Esophagus muscularis mucosa (tissue), 4 donors: ENCODE measurements at regions not wholly inside any gene's neighbourhood (a gene's known extent, or its start where the extent isn't known, plus 50 kb on each side); places are given as distances from the start of the nearest gene placed in this dataset.

ENCODE experiments used
- DNase-seq: peaks from one replicate; pipeline ENCODE4 v3.0.0-alpha.2; 2017; ENCODE audit errors: extremely low spot score
- H3K27ac ChIP-seq, 4 donors: fragments of 200-600 bp; sonication (generic); replicated peaks in 1 of 4; 1 replicate in 3 of 4; 2 replicates in 1 of 4; pipeline ENCODE4 v1.5.1; 2016 to 2019; ENCODE audit warnings: mild to moderate bottlenecking in 1 of 4
- H3K27me3 ChIP-seq, 4 donors: fragments of 200-600 bp; sonication (generic); one replicate each; pipeline versions ENCODE4 v1.5.1 to v1.6.0; 2016 to 2019
- H3K36me3 ChIP-seq, 4 donors: fragments of 200-600 bp; sonication (generic); one replicate each; pipeline ENCODE4 v1.5.1; 2016 to 2019
- H3K4me1 ChIP-seq, 4 donors: fragments of 200-600 bp; sonication (generic); one replicate each; pipeline ENCODE4 v1.5.1; 2016 to 2019
- H3K4me3 ChIP-seq, 4 donors: fragments of 200-600 bp; sonication (generic); 1 replicate in 2 of 4; 2 replicates in 2 of 4; pipeline ENCODE4 v1.5.1; 2016 to 2019; ENCODE audit warnings: mild to moderate bottlenecking in 4 of 4, moderate library complexity in 1 of 4
- H3K9me3 ChIP-seq, 4 donors: fragments of 200-600 bp; sonication (generic); 1 replicate in 3 of 4; 2 replicates in 1 of 4; pipeline ENCODE4 v1.5.1; 2016 to 2019
- CTCF ChIP-seq, 3 experiments: fragments of 200-600 bp in 2 of 3; fragments of 450-650 bp in 1 of 3; sonication (generic) in 2 of 3; IDR thresholded peaks; one replicate each; pipeline ENCODE4 v1.5.1; 2017 to 2019; ENCODE audit warnings: antibody characterized with exemption in 3 of 3, mild to moderate bottlenecking in 2 of 3, moderate library complexity in 1 of 3
- EP300 ChIP-seq: sonication (generic); formaldehyde crosslinking; IDR thresholded peaks from one replicate; pipeline ENCODE4 v1.6.1; 2017; ENCODE audit warnings: antibody characterized with exemption
- POLR2A ChIP-seq: fragments of 450-650 bp; IDR thresholded peaks from one replicate; pipeline ENCODE4 v1.6.1; 2017; ENCODE audit warnings: antibody characterized with exemption, moderate library complexity, mild to moderate bottlenecking, low read depth
- POLR2AphosphoS5 ChIP-seq, 2 donors: sonication (generic); formaldehyde crosslinking; IDR thresholded peaks; one replicate each; pipeline ENCODE4 v1.6.1; 2017; ENCODE audit warnings: antibody characterized with exemption in 2 of 2
- WGBS: methylation state at CpG from one replicate; pipeline ENCODE4 v1.1.5; 2018; 5-methylcytosine and 5-hydroxymethylcytosine counted together
- intact Hi-C: fragments of 100-400 bp; cut with DNase I; formaldehyde crosslinking; loops from one replicate; pipeline ENCODE4 v1.15.1; 2023

- Histone ChIP-seq H3K4me3 (no peak overlapping the region), H3K27ac (no peak overlapping the region), H3K4me1 (peaks cover 0 to 44% (median 12%) of the 10 kb centered on the region in 4 donors), H3K36me3 (no peaks in the 10 kb centered on the region), H3K9me3 (no peaks in the 10 kb centered on the region), H3K27me3 (no peaks in the 10 kb centered on the region)
- no peak for TF ChIP-seq CTCF (IDR thresholded peaks at IDR 0.05)
- 55% methylated on average over 8 of the region's 8 CpGs for WGBS
- no peak for DNase-seq
- intact Hi-C loops = no loop called here
Observed at GRCh38 chr12:28933864-28934527, 215.1 kb upstream of the FAR2 start.

GRCh38 chr12:28936221-28936620 lies 212.9 kb upstream of the FAR2 start:
- 46% methylated on average over 1 of the region's 1 CpG for WGBS

GRCh38 chr12:28936711-28937110 lies 212.4 kb upstream of the FAR2 start:
- WGBS = 45% methylated on average over 3 of the region's 3 CpGs
- H3K4me1 ChIP-seq = peaks cover 0 to 44% (median 12%) of the 10 kb centered on the region in 4 donors
- no peaks in the 10 kb centered on the region for H3K9me3 ChIP-seq
- H3K36me3 ChIP-seq = no peaks in the 10 kb centered on the region
- no peak overlapping the region for H3K4me3 ChIP-seq
- no peak for DNase-seq
- intact Hi-C loops = no loop called here
- H3K27me3 ChIP-seq = no peaks in the 10 kb centered on the region
- H3K27ac ChIP-seq = no peak overlapping the region
- TF ChIP-seq EP300 = no peak
- TF ChIP-seq POLR2A = no peak
- no peak for TF ChIP-seq POLR2AphosphoS5 (IDR thresholded peaks at IDR 0.05)
- no peak for TF ChIP-seq CTCF (IDR thresholded peaks at IDR 0.05)

More at GRCh38 chr12:28936221-28936620, 212.9 kb upstream of the FAR2 start:
- H3K27me3 ChIP-seq = no peaks in the 10 kb centered on the region
- no peaks in the 10 kb centered on the region for H3K36me3 ChIP-seq
- DNase-seq = no peak
- intact Hi-C loops = no loop called here
- peaks cover 0 to 44% (median 12%) of the 10 kb centered on the region in 4 donors for H3K4me1 ChIP-seq
- no peak overlapping the region for H3K4me3 ChIP-seq
- no peak for TF ChIP-seq EP300
- TF ChIP-seq POLR2A = no peak
- TF ChIP-seq POLR2AphosphoS5 (IDR thresholded peaks at IDR 0.05) = no peak
- TF ChIP-seq CTCF (IDR thresholded peaks at IDR 0.05) = no peak
- no peak overlapping the region for H3K27ac ChIP-seq
- H3K9me3 ChIP-seq = no peaks in the 10 kb centered on the region

GRCh38 chr12:28937196-28937595 lies 211.9 kb upstream of the FAR2 start:
- TF ChIP-seq EP300 (no peak), CTCF (IDR thresholded peaks at IDR 0.05) (no peak), POLR2A (no peak), POLR2AphosphoS5 (IDR thresholded peaks at IDR 0.05) (no peak)
- intact Hi-C loops = no loop called here
- Histone ChIP-seq H3K9me3 (no peaks in the 10 kb centered on the region), H3K36me3 (no peaks in the 10 kb centered on the region), H3K27ac (no peak overlapping the region), H3K4me1 (peaks cover 0 to 44% (median 12%) of the 10 kb centered on the region in 4 donors), H3K27me3 (no peaks in the 10 kb centered on the region), H3K4me3 (no peak overlapping the region)
- no peak for DNase-seq
- 57% methylated on average over 3 of the region's 3 CpGs for WGBS

- 92% methylated on average over 5 of the region's 5 CpGs for WGBS
- Histone ChIP-seq H3K4me1 (peaks cover 0 to 44% (median 12%) of the 10 kb centered on the region in 4 donors), H3K9me3 (no peaks in the 10 kb centered on the region), H3K27me3 (no peaks in the 10 kb centered on the region), H3K27ac (no peak overlapping the region), H3K4me3 (no peak overlapping the region), H3K36me3 (no peaks in the 10 kb centered on the region)
- no peak for TF ChIP-seq POLR2A
- no peak for TF ChIP-seq POLR2AphosphoS5 (IDR thresholded peaks at IDR 0.05)
- no peak for TF ChIP-seq EP300
- TF ChIP-seq CTCF (IDR thresholded peaks at IDR 0.05) = no peak
- intact Hi-C loops = no loop called here
- DNase-seq = no peak
Observed at GRCh38 chr12:28938056-28938455, 211.0 kb upstream of the FAR2 start.
